Tibial nerve (tissue), 4 donors: ENCODE measurements at regions not wholly inside any gene's neighbourhood (a gene's known extent, or its start where the extent isn't known, plus 50 kb on each side); places are given as distances from the start of the nearest gene placed in this dataset.
"Not testable (repeated sequence)": the region's sequence is repeated elsewhere in the genome, so short reads cannot be mapped to it uniquely, and the experiment has no call there.

Experiments used
- DNase-seq, 2 donors: peaks; one replicate each; pipeline ENCODE4 v3.0.0-alpha.2; 2019; ENCODE audit warnings: low spot score in 2 of 2
- H3K27ac ChIP-seq, 4 donors: fragments of 200-600 bp; sonication (generic) in 3 of 4; one replicate each; pipeline ENCODE4 v1.5.1; 2017 to 2019; ENCODE audit warnings: mild to moderate bottlenecking in 1 of 4
- H3K27me3 ChIP-seq, 2 donors: fragments of 200-600 bp; sonication (generic) in 1 of 2; one replicate each; pipeline versions ENCODE4 v1.5.1 to v1.6.0; 2017 to 2019
- H3K36me3 ChIP-seq, 3 donors: fragments of 200-600 bp; sonication (generic); one replicate each; pipeline ENCODE4 v1.5.1; 2018 to 2019
- H3K4me1 ChIP-seq, 4 donors: fragments of 200-600 bp; sonication (generic) in 3 of 4; one replicate each; pipeline ENCODE4 v1.5.1; 2017 to 2019
- H3K4me3 ChIP-seq, 4 donors: fragments of 200-600 bp; sonication (generic) in 3 of 4; one replicate each; pipeline ENCODE4 v1.5.1; 2017 to 2019; ENCODE audit warnings: mild to moderate bottlenecking in 1 of 4, moderate library complexity in 1 of 4
- H3K9me3 ChIP-seq, 4 donors: fragments of 200-600 bp; sonication (generic) in 3 of 4; one replicate each; pipeline ENCODE4 v1.5.1; 2017 to 2019
- CTCF ChIP-seq, 5 experiments: fragments of 200-600 bp in 3 of 5; fragments of 450-650 bp in 2 of 5; sonication (generic) in 3 of 5; IDR thresholded peaks; one replicate each; pipeline ENCODE4 v1.5.1; 2016 to 2019; ENCODE audit warnings: antibody characterized with exemption in 5 of 5, mild to moderate bottlenecking in 3 of 5, moderate library complexity in 2 of 5
- EP300 ChIP-seq, 2 donors: sonication (generic); formaldehyde crosslinking; IDR thresholded peaks; one replicate each; pipeline ENCODE4 v1.6.1; 2017; ENCODE audit warnings: antibody characterized with exemption in 2 of 2, mild to moderate bottlenecking in 1 of 2
- POLR2A ChIP-seq, 2 donors: fragments of 450-650 bp; IDR thresholded peaks; one replicate each; pipeline ENCODE4 v1.6.1; 2017; ENCODE audit warnings: antibody characterized with exemption in 2 of 2, mild to moderate bottlenecking in 2 of 2, moderate library complexity in 2 of 2
- WGBS, 2 donors: methylation state at CpG; one replicate each; pipeline ENCODE4 v1.1.5; 2018; 5-methylcytosine and 5-hydroxymethylcytosine counted together

DNA sequence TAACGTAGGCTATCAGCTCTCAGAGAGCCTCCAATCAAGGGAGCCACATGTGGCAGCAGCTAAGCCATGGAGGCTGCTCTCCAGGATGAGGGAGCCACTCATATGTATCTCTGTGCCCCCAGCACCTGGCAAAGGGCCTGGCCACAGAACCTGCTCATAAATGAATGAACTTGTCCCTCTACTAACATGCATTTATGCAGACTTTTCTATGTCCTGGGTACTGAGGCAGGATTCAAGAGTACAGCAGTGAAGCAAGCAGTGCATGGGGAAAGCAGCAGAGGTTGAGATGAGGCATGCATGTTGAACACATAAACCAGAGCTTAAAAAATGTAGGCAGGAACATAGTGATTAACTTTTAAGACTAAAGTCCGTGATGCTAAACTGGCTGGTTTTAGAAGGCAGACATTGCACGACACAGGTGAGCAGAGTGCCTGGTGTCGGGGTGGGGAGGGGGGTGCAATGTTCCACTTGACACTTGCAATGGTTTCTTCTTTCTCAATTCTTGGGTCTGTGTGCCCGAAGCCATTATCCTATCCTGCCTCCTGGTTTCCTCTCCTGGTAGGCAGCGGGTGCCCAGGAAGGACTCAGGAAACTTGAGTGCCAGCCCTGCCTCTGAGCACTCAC lies 142.8 kb upstream of the ALDH1B1 start:
- Histone ChIP-seq H3K36me3 (no peaks in the 10 kb centered on the region), H3K9me3 (no peaks in the 10 kb centered on the region), H3K27me3 (no peaks in the 10 kb centered on the region), H3K4me1 (no peaks in the 10 kb centered on the region), H3K4me3 (no peak overlapping the region), H3K27ac (no peak overlapping the region)
- DNase-seq = no peak
- WGBS, 2 donors = 76 to 81% methylated on average over 6 of the region's 6 CpGs
- TF ChIP-seq POLR2A (IDR thresholded peaks at IDR 0.05) (no peak), EP300 (IDR thresholded peaks at IDR 0.05) (no peak), CTCF (IDR thresholded peaks at IDR 0.05) (no peak)

DNA sequence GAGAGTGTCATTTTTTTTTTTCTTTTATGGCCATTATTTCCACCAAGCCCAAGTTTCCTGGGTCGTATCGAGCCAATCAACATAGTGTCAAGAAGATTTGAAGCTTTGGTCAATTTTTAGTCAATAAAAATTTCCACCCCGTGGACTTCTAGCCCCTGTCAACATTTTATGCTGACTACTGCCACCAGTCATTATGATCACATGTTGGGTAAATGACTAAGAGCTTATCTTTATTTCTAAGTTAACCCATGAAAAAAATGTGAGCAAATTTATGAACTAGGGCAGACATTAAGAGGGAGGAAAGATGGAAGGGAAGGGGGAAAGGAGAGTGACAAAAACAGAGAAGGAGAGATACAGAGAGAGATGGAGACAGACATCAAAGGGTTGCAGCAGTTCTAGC lies 143.5 kb upstream of the ALDH1B1 start:
- Histone ChIP-seq H3K4me1 (no peaks in the 10 kb centered on the region), H3K4me3 (no peak overlapping the region), H3K27me3 (no peaks in the 10 kb centered on the region), H3K9me3 (no peaks in the 10 kb centered on the region), H3K36me3 (no peaks in the 10 kb centered on the region), H3K27ac (no peak overlapping the region)
- 74 to 76% methylated on average over 3 of the region's 3 CpGs for WGBS, 2 donors
- TF ChIP-seq EP300 (IDR thresholded peaks at IDR 0.05) = no peak
- TF ChIP-seq POLR2A (IDR thresholded peaks at IDR 0.05) = no peak
- no peak for TF ChIP-seq CTCF (IDR thresholded peaks at IDR 0.05)
- no peak for DNase-seq

DNA sequence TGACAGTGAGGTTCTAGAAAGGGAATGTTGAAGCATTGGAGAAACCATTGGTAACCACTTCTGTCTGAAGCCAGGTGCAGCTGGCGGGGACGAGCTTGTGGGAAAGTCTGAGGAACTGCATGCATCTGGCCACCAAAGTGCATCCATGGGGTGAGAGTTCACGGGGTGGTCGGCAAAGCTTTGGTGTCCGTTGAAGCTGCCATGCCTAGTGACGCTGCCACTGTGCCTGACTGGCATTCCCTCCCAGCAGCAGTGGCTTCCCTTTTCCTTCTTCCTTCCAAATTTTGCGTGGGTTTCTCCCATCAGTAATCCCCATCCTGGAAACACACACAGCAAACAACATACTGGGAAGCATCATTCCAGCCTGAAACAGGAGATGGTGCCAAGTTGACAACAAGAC lies 145.7 kb upstream of the ALDH1B1 start:
- 85 to 91% methylated on average over 7 of the region's 7 CpGs for WGBS, 2 donors
- H3K4me3 ChIP-seq = no peak overlapping the region
- no peaks in the 10 kb centered on the region for H3K36me3 ChIP-seq
- H3K27ac ChIP-seq = no peak overlapping the region
- no peak for TF ChIP-seq EP300 (IDR thresholded peaks at IDR 0.05)
- no peak for TF ChIP-seq CTCF (IDR thresholded peaks at IDR 0.05)
- TF ChIP-seq POLR2A (IDR thresholded peaks at IDR 0.05) = no peak
- H3K9me3 ChIP-seq = no peaks in the 10 kb centered on the region
- no peaks in the 10 kb centered on the region for H3K4me1 ChIP-seq
- H3K27me3 ChIP-seq = no peaks in the 10 kb centered on the region
- no peak for DNase-seq

DNA sequence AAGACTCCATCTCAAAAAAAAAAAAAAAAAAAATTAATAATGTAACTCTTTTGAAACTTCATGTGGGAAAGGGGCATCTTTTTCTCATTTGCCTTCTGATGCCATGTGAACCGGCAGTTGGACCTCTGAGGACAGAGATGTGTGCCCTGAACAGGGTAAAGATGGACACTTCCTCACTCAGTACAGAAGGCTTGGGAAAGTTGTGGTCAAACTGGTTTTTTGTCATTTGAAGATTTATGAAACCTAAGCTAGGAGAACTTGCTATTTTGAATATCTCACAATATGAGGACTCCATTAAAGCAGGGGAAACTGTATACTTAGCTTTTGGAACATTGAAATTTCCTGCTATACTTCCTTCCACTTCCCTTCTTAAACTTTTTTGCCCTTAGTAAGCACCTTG lies 147.5 kb upstream of the ALDH1B1 start:
- TF ChIP-seq EP300 (IDR thresholded peaks at IDR 0.05) = no peak
- TF ChIP-seq CTCF (IDR thresholded peaks at IDR 0.05) = no peak
- TF ChIP-seq POLR2A (IDR thresholded peaks at IDR 0.05) = no peak
- Histone ChIP-seq H3K27me3 (no peaks in the 10 kb centered on the region), H3K36me3 (no peaks in the 10 kb centered on the region), H3K4me1 (no peaks in the 10 kb centered on the region), H3K4me3 (no peak overlapping the region), H3K9me3 (no peaks in the 10 kb centered on the region), H3K27ac (no peak overlapping the region)
- WGBS, 2 donors = 85% methylated on average over 1 of the region's 1 CpG
- no peak for DNase-seq

- H3K9me3 ChIP-seq = no peaks in the 10 kb centered on the region
- no peaks in the 10 kb centered on the region for H3K4me1 ChIP-seq
- H3K27me3 ChIP-seq = no peaks in the 10 kb centered on the region
- no peak for DNase-seq
- H3K36me3 ChIP-seq = no peaks in the 10 kb centered on the region
- TF ChIP-seq POLR2A (IDR thresholded peaks at IDR 0.05) (no peak), EP300 (IDR thresholded peaks at IDR 0.05) (no peak), CTCF (IDR thresholded peaks at IDR 0.05) (no peak)
- WGBS, 2 donors = 55 to 65% methylated on average over 4 of the region's 4 CpGs
- no peak overlapping the region for H3K27ac ChIP-seq
- H3K4me3 ChIP-seq = no peak overlapping the region
These were observed 148.5 kb upstream of the ALDH1B1 start for GRCh38 chr9:38243993-38244392.

DNA sequence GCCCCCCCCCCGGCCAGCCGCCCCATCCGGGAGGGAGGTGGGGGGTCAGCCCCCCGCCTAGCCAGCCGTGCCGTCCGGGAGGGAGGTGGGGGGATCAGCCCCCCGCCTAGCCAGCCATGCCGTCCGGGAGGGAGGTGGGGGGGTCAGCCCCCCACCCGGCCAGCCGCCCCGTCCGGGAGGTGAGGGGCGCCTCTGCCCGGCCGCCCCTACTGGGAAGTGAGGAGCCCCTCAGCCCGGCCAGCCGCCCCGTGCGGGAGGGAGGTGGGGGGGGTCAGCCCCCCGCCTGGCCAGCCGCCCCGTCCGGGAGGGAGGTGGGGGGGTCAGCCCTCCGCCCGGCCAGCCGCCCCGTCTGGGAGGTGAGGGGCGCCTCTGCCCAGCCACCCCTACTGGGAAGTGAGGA lies 150.4 kb upstream of the ALDH1B1 start:
- DNase-seq, H3K27ac ChIP-seq, H3K4me3 ChIP-seq, H3K9me3 ChIP-seq, H3K27me3 ChIP-seq, H3K4me1 ChIP-seq, H3K36me3 ChIP-seq: not testable (repeated sequence)
- no CpG with 5 or more reads among the region's 30 CpGs for WGBS, 2 donors
